IgD-negative memory B cell (primary cell): ENCODE measurements at regions not wholly inside any gene's neighbourhood (a gene's known extent, or its start where the extent isn't known, plus 50 kb on each side); places are given as distances from the start of the nearest gene placed in this dataset.

Experiments used
- H3K27ac Mint-ChIP-seq, 3 donors: one replicate each; pipeline ENCODE4 v1.8.0; 2020 to 2022; ENCODE audit warnings: mild to moderate bottlenecking in 3 of 3, mixed read lengths in 3 of 3, moderate library complexity in 1 of 3
- H3K27me3 Mint-ChIP-seq: one replicate; pipeline ENCODE4 v1.8.0; 2021; ENCODE audit warnings: mixed read lengths
- H3K36me3 Mint-ChIP-seq: one replicate; pipeline ENCODE4 v1.8.0; 2020; ENCODE audit warnings: mild to moderate bottlenecking, mixed read lengths
- H3K4me1 Mint-ChIP-seq, 3 donors: one replicate each; pipeline ENCODE4 v1.8.0; 2020 to 2022; ENCODE audit warnings: mixed read lengths in 3 of 3, mild to moderate bottlenecking in 1 of 3
- H3K4me3 Mint-ChIP-seq, 4 donors: one replicate each; pipeline ENCODE4 v1.8.0; 2020 to 2022; ENCODE audit warnings: mild to moderate bottlenecking in 4 of 4, mixed read lengths in 4 of 4, moderate library complexity in 3 of 4
- H3K9me3 Mint-ChIP-seq, 3 donors: one replicate each; pipeline ENCODE4 v1.8.0; 2020 to 2021; ENCODE audit warnings: mixed read lengths in 3 of 3, mild to moderate bottlenecking in 1 of 3

DNA sequence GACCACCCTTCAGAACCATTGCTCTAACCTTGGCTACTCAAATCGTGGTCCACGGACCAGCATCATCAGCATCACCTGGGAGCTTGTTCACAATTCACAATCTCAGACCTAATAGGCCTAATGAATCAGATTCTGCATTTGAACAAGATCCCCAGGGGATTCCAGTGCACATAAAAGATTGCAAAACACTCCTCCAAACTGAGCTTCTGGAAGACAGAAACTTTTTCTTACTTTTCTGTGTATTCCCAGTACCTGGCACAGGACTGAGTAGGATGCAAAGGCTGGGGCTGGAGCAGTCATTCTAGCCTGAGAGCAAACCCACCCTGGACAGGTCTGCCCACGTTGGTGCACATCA is 115.1 kb upstream of the COPS8 start:
- Mint-ChIP-seq H3K4me1 (peaks cover 0 to 2% (median 1%) of the 10 kb centered on the region in 3 donors), H3K4me3 (no peak overlapping the region), H3K9me3 (no peaks in the 10 kb centered on the region), H3K27me3 (peaks cover 1% of the 10 kb centered on the region), H3K27ac (no peak overlapping the region), H3K36me3 (no peaks in the 10 kb centered on the region)

GRCh38 chr2:236971131-236971821 is 114.4 kb upstream of the COPS8 start:
- Mint-ChIP-seq H3K27ac (no peak overlapping the region), H3K27me3 (peaks cover 3% of the 10 kb centered on the region), H3K36me3 (no peaks in the 10 kb centered on the region), H3K9me3 (no peaks in the 10 kb centered on the region), H3K4me1 (peaks cover 0 to 2% (median 1%) of the 10 kb centered on the region in 3 donors), H3K4me3 (no peak overlapping the region)

DNA sequence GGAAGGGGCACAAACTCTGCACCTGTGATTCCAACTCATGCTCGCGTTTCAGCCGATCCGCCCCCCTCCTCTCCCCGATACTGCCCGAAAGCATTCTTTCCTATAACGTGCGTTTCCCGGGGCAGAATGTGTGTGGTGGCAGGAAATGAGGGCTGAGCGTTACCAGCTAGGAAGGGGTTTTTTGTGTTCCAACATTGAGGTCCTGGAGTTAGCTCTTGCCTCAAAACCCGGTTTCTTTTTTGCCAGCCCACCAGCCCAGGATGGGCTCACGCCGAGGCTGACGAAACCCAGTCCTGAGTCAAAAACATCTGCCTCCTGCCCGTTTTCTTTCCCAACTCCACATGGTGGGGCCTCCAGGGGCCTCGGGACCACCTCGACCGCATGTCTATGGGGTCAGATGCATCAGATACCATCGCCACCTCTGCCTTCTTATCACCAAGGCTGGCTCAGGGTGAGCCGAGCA is 113.7 kb upstream of the COPS8 start:
- Mint-ChIP-seq H3K36me3 (no peaks in the 10 kb centered on the region), H3K4me1 (peaks cover 0 to 1% (median 0%) of the 10 kb centered on the region in 3 donors), H3K27ac (no peak overlapping the region), H3K9me3 (no peaks in the 10 kb centered on the region), H3K4me3 (no peak overlapping the region), H3K27me3 (peaks cover 3% of the 10 kb centered on the region)

GRCh38 chr2:236972491-236973342 is 113.0 kb upstream of the COPS8 start:
- H3K4me1 Mint-ChIP-seq = peaks cover 0 to 1% (median 0%) of the 10 kb centered on the region in 3 donors
- H3K36me3 Mint-ChIP-seq = no peaks in the 10 kb centered on the region
- no peak overlapping the region for H3K4me3 Mint-ChIP-seq
- peaks cover 3% of the 10 kb centered on the region for H3K27me3 Mint-ChIP-seq
- H3K27ac Mint-ChIP-seq = no peak overlapping the region
- no peaks in the 10 kb centered on the region for H3K9me3 Mint-ChIP-seq

- Mint-ChIP-seq H3K9me3 (no peaks in the 10 kb centered on the region), H3K36me3 (no peaks in the 10 kb centered on the region), H3K27me3 (peaks cover 3% of the 10 kb centered on the region), H3K4me1 (peaks cover 0 to 1% (median 0%) of the 10 kb centered on the region in 3 donors), H3K4me3 (no peak overlapping the region), H3K27ac (no peak overlapping the region)
Observed at GRCh38 chr2:236973343-236973980, 112.2 kb upstream of the COPS8 start.

- peaks cover 0 to 1% (median 0%) of the 10 kb centered on the region in 3 donors for H3K4me1 Mint-ChIP-seq
- H3K9me3 Mint-ChIP-seq = no peaks in the 10 kb centered on the region
- peaks cover 3% of the 10 kb centered on the region for H3K27me3 Mint-ChIP-seq
- no peak overlapping the region for H3K27ac Mint-ChIP-seq
- no peak overlapping the region for H3K4me3 Mint-ChIP-seq
- H3K36me3 Mint-ChIP-seq = no peaks in the 10 kb centered on the region
Observed at GRCh38 chr2:236974148-236974547, 111.5 kb upstream of the COPS8 start.

DNA sequence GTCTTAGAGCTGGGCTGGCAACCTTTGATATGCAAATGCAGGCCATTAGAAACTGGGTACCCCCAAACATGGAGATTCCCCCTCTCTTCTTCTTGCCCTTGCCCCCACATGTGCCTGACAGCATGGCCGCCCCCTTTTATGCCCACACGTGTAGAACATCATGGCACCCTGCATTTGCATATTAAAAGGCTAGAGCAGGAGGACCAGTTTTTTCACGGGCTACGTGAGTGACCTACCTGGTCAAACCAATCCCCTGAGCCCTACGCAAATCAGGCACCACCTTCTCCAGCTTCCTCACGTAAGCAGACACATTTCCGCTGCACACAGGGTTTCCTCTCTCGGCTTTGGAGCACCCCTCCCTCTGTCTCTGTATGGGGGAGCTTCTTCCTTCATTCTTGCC is 110.9 kb upstream of the COPS8 start:
- Mint-ChIP-seq H3K4me1 (peaks cover 0 to 1% (median 0%) of the 10 kb centered on the region in 3 donors), H3K9me3 (no peaks in the 10 kb centered on the region), H3K27me3 (peaks cover 5% of the 10 kb centered on the region), H3K27ac (no peak overlapping the region), H3K36me3 (no peaks in the 10 kb centered on the region), H3K4me3 (peak overlapping the region in 1 of 4 donors; percentile 25)

DNA sequence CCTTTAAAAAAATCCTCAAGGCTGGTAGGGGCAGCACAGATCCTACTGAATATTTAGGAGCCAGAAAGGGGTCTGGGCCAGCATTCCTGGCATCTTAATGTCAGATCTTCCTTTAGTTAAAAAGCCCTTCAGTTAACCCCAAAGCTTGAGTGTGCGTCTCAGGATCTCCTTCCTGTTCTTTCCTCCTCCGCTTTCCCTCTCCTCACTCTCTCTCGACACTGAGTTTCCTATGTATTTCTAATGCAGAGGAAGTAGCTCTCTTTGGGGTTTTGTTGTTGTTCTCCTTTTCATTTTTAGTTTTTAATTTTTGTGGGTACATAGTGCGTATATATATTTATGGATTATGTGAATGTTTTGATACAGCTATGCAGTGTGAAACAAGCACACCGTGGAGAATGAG is 109.9 kb upstream of the COPS8 start:
- H3K27ac Mint-ChIP-seq = no peak overlapping the region
- H3K36me3 Mint-ChIP-seq = no peaks in the 10 kb centered on the region
- peaks cover 7% of the 10 kb centered on the region for H3K27me3 Mint-ChIP-seq
- H3K4me1 Mint-ChIP-seq = peaks cover 0 to 1% (median 0%) of the 10 kb centered on the region in 3 donors
- no peaks in the 10 kb centered on the region for H3K9me3 Mint-ChIP-seq
- no peak overlapping the region for H3K4me3 Mint-ChIP-seq

DNA sequence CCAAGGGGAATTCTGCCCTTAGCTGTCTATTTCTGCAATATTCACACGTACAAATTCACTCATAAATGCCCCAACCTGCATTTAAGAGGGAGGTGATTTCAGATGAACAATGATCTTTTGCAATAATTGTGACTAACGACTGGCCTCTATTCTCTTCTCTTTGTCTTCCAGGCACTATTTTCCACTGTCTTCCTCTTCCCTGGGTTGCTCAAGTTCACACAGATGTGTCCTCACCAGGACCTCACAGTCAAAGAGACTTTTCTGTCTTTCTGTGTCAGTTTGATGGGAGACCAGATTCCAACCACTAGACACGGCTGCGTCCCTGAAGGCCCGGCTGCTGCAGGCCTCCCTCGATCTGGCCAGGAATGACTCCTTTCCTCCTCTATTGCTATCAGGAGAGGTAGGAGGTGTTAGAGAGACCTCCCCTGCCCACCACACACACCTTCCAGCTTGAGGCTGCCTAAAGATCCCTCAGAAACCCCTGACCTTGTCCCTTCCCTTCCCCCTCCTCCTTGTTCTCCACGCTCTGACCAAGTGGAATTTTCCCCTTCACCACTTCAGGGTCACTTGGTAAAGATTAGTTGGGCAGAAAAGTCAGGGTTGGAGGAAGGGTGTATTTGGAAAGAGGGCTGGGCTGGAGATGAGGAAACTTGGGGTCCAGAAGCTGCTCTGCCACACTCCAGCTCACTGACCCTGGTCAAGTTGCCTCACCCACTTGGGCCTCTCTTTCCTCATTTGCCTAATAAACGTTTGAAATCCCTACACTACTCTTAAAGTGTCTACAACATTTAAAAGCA is 109.2 kb upstream of the COPS8 start:
- H3K4me1 Mint-ChIP-seq = peaks cover 0 to 3% (median 0%) of the 10 kb centered on the region in 3 donors
- H3K4me3 Mint-ChIP-seq = peak overlapping the region in 1 of 4 donors; percentile 34
- H3K9me3 Mint-ChIP-seq = no peaks in the 10 kb centered on the region
- H3K36me3 Mint-ChIP-seq = no peaks in the 10 kb centered on the region
- peak overlapping the region in 1 of 3 donors; percentile 54 for H3K27ac Mint-ChIP-seq
- peaks cover 7% of the 10 kb centered on the region for H3K27me3 Mint-ChIP-seq

- no peak overlapping the region for H3K27ac Mint-ChIP-seq
- peaks cover 7% of the 10 kb centered on the region for H3K27me3 Mint-ChIP-seq
Observed at GRCh38 chr2:236977063-236977851, 108.4 kb upstream of the COPS8 start.

GRCh38 chr2:236977852-236978398 is 107.8 kb upstream of the COPS8 start:
- H3K4me1 Mint-ChIP-seq = peaks cover 0 to 2% (median 0%) of the 10 kb centered on the region in 3 donors
- H3K9me3 Mint-ChIP-seq = peaks cover 0 to 6% (median 0%) of the 10 kb centered on the region in 3 donors
- H3K27ac Mint-ChIP-seq = no peak overlapping the region
- peaks cover 7% of the 10 kb centered on the region for H3K27me3 Mint-ChIP-seq
- no peak overlapping the region for H3K4me3 Mint-ChIP-seq
- no peaks in the 10 kb centered on the region for H3K36me3 Mint-ChIP-seq

More at GRCh38 chr2:236977063-236977851, 108.4 kb upstream of the COPS8 start:
- Mint-ChIP-seq H3K36me3 (no peaks in the 10 kb centered on the region), H3K4me3 (peak overlapping the region in 1 of 4 donors; percentile 34), H3K4me1 (peaks cover 0 to 2% (median 0%) of the 10 kb centered on the region in 3 donors), H3K9me3 (no peaks in the 10 kb centered on the region)

- H3K4me3 Mint-ChIP-seq = no peak overlapping the region
- peaks cover 0 to 2% (median 0%) of the 10 kb centered on the region in 3 donors for H3K4me1 Mint-ChIP-seq
- H3K9me3 Mint-ChIP-seq = peaks cover 0 to 14% (median 2%) of the 10 kb centered on the region in 3 donors
- H3K27ac Mint-ChIP-seq = no peak overlapping the region
- peaks cover 7% of the 10 kb centered on the region for H3K27me3 Mint-ChIP-seq
- H3K36me3 Mint-ChIP-seq = no peaks in the 10 kb centered on the region
Observed at GRCh38 chr2:236979664-236980063, 106.0 kb upstream of the COPS8 start.

- Mint-ChIP-seq H3K27ac (no peak overlapping the region), H3K4me1 (peaks cover 0 to 2% (median 0%) of the 10 kb centered on the region in 3 donors), H3K9me3 (peaks cover 0 to 14% (median 2%) of the 10 kb centered on the region in 3 donors)
Observed at GRCh38 chr2:236980961-236981360, 104.7 kb upstream of the COPS8 start.

More at GRCh38 chr2:236980961-236981360, 104.7 kb upstream of the COPS8 start:
- no peaks in the 10 kb centered on the region for H3K36me3 Mint-ChIP-seq
- H3K4me3 Mint-ChIP-seq = no peak overlapping the region
- peaks cover 5% of the 10 kb centered on the region for H3K27me3 Mint-ChIP-seq
